ENCODE measurements at regions not wholly inside any gene's neighbourhood (a gene's known extent, or its start where the extent isn't known, plus 50 kb on each side); places are given as distances from the start of the nearest gene placed in this dataset.

DNA sequence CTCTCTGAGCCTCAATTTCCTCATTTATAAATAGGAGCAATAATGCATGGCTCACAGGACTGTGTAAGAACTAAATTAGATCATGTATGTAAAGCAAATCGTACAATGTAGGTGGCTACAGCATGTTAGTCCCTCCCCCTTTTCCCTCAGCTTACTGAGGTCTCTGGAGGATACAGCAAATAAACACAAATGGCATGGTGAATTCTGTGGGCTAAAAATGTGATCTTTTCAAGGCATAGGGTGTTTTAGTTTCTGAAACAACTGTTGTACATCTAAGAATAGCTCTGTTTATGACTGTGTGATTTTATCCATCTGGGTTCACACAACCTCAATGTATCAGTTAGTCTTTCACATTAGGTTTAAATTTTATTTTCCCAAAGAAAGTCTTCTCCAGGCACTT, 121.2 kb upstream of the PLEKHG7 start:
- TF ChIP-seq POLR2A (IDR thresholded peaks at IDR 0.05), result no peak
- TF ChIP-seq, protein P1, sequence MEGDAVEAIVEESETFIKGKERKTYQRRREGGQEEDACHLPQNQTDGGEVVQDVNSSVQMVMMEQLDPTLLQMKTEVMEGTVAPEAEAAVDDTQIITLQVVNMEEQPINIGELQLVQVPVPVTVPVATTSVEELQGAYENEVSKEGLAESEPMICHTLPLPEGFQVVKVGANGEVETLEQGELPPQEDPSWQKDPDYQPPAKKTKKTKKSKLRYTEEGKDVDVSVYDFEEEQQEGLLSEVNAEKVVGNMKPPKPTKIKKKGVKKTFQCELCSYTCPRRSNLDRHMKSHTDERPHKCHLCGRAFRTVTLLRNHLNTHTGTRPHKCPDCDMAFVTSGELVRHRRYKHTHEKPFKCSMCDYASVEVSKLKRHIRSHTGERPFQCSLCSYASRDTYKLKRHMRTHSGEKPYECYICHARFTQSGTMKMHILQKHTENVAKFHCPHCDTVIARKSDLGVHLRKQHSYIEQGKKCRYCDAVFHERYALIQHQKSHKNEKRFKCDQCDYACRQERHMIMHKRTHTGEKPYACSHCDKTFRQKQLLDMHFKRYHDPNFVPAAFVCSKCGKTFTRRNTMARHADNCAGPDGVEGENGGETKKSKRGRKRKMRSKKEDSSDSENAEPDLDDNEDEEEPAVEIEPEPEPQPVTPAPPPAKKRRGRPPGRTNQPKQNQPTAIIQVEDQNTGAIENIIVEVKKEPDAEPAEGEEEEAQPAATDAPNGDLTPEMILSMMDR (IDR thresholded peaks at IDR 0.05), result no peak
- no peaks in the 10 kb centered on the region for H3K36me3 ChIP-seq
- H3K4me3 ChIP-seq (replicated peaks in 1 of 3), result no peak overlapping the region
- no peak for DNase-seq
- intact Hi-C loops (cut with DNase I), result loop anchor here (10.0 kb wide), 1 partner anchor 73 kb away; no protein-coding TSS in a partner anchor
- no peaks in the 10 kb centered on the region for H3K4me1 ChIP-seq
- no peak overlapping the region for H3K27ac ChIP-seq
- no peaks in the 10 kb centered on the region for H3K9me3 ChIP-seq
- H3K27me3 ChIP-seq, result no peaks in the 10 kb centered on the region
- WGBS, 2 donors, result 82 to 85% methylated on average over 1 of the region's 1 CpG

DNA sequence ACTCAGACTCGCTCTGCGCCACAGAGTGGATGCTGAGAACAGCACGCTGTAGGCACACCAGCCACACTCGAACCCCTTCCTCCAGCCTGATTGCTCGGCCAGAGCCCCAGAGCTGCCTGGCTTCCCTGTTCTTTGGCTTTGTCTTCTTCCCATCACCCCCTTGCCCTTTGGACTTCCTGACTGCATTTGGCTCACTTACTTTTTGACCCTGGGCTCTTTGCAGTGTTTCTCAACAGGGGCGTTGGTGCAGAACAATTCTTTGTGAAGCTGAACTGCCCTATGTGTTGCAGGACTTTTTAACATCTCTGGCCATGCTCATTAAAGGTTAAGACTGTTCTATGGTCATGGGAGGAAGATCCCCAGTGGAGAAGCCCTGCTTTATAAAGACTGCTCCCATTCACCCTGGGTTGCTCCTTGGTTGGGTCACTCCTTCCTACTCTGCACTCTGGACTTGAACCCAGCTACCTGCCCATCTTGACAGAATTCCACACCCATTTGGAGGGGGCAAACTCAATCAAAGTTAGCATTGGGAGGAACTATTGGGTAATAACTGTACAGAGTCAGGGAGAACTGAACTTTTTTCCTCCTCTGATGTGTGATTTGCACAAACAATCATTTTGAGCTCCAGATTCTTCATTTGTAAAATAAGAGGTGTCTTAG, 127.7 kb upstream of the PLEKHG7 start:
- no peak for DNase-seq
- 86 to 91% methylated on average over 6 of the region's 6 CpGs for WGBS, 2 donors
- H3K4me1 ChIP-seq, result peaks cover 0 to 9% of the 10 kb centered on the region in 2 donors
- TF ChIP-seq, protein P1 (IDR thresholded peaks at IDR 0.05), result no peak
- TF ChIP-seq POLR2A (IDR thresholded peaks at IDR 0.05), result no peak
- intact Hi-C loops (cut with DNase I), result loop anchor here (5.0 to 10.0 kb wide), 2 partner anchors 763 to 1210 kb away; no protein-coding TSS in a partner anchor
- H3K9me3 ChIP-seq, result no peaks in the 10 kb centered on the region
- no peak overlapping the region for H3K4me3 ChIP-seq (replicated peaks in 1 of 3)
- H3K27ac ChIP-seq, result no peak overlapping the region
- H3K27me3 ChIP-seq, result no peaks in the 10 kb centered on the region
- no peaks in the 10 kb centered on the region for H3K36me3 ChIP-seq

DNA sequence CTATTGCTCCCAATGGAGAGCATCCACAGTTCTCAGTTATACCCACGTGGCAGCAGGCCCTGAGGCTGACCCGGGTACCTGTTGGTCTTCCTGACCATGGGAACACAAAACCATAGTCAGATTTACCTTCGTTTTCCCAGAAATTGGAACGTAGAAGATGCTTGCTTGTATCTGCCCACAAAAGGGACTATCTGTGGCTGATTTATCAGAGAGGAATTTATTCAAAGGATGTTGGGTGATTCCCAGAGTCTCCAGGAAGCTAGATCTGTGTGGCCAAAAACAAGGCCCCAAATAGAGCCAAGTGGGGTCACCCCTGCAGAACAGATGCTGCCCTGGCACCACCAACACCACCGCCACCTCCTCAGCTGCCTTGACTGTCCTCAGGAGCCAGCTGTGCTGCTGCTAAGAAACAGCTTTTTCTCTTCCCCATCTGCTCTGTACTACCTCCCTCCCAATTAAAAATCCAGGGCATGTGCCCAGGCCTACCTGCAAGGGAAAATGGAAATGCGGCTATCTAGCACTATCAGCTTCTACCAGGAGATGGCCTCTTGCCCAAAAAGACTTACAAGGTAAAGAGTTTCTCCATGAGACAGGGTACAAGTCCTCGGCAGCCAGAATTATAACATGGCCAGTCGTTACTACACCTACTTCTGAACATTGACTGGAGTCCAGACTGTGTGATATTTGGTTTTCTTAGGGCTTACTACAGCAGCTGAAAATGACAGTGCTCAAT, 128.6 kb upstream of the PLEKHG7 start:
- no peaks in the 10 kb centered on the region for H3K27me3 ChIP-seq

DNA sequence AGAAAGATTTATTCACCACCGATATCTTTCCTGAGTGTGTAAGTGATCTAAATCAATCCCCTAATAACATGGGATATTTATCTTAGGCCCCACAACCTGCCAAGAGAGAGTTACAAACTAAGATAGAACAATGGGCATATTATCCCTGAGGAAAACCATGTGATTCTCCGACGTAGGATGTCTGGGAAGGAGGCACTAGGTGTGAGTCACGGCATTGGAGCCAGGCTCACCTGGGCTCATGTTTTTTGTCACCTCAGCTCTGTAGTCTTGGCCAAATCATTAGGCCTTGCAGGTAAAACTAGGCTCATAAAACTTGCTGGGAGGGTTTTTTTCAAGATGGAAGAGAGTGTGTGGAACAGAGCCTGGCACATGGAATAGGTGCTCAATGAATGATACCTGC, 129.7 kb upstream of the PLEKHG7 start:
- DNase-seq, result no peak
- Histone ChIP-seq H3K36me3 (no peaks in the 10 kb centered on the region), H3K27ac (no peak overlapping the region), H3K9me3 (no peaks in the 10 kb centered on the region), H3K4me1 (peaks cover 0 to 11% of the 10 kb centered on the region in 2 donors), H3K4me3 (replicated peaks in 1 of 3) (no peak overlapping the region), H3K27me3 (no peaks in the 10 kb centered on the region)
- intact Hi-C loops (cut with DNase I), result loop anchor here (5.0 to 10.0 kb wide), 2 partner anchors 761 to 1208 kb away; no protein-coding TSS in a partner anchor
- TF ChIP-seq, protein P1 (IDR thresholded peaks at IDR 0.05), result no peak
- no peak for TF ChIP-seq POLR2A (IDR thresholded peaks at IDR 0.05)
- WGBS, 2 donors, result 86 to 96% methylated on average over 4 of the region's 4 CpGs

More for the DNA sequence above, 128.6 kb upstream of the PLEKHG7 start:
- Histone ChIP-seq H3K4me3 (replicated peaks in 1 of 3) (no peak overlapping the region), H3K27ac (no peak overlapping the region), H3K4me1 (peaks cover 0 to 11% of the 10 kb centered on the region in 2 donors), H3K9me3 (no peaks in the 10 kb centered on the region), H3K36me3 (no peaks in the 10 kb centered on the region)
- intact Hi-C loops (cut with DNase I), result loop anchor here (5.0 to 10.0 kb wide), 2 partner anchors 762 to 1209 kb away; no protein-coding TSS in a partner anchor
- DNase-seq, result no peak
- no peak for TF ChIP-seq POLR2A (IDR thresholded peaks at IDR 0.05)
- TF ChIP-seq, protein P1 (IDR thresholded peaks at IDR 0.05), result peak in 3 of 6 experiments; percentile 22 to 40 (median 33)
- 81 to 86% methylated on average over 8 of the region's 8 CpGs for WGBS, 2 donors

Data from thyroid gland (tissue), 4 donors.